ENCODE measurements at regions not wholly inside any gene's neighbourhood (a gene's known extent, or its start where the extent isn't known, plus 50 kb on each side); places are given as distances from the start of the nearest gene placed in this dataset.

- TF ChIP-seq, protein P1, sequence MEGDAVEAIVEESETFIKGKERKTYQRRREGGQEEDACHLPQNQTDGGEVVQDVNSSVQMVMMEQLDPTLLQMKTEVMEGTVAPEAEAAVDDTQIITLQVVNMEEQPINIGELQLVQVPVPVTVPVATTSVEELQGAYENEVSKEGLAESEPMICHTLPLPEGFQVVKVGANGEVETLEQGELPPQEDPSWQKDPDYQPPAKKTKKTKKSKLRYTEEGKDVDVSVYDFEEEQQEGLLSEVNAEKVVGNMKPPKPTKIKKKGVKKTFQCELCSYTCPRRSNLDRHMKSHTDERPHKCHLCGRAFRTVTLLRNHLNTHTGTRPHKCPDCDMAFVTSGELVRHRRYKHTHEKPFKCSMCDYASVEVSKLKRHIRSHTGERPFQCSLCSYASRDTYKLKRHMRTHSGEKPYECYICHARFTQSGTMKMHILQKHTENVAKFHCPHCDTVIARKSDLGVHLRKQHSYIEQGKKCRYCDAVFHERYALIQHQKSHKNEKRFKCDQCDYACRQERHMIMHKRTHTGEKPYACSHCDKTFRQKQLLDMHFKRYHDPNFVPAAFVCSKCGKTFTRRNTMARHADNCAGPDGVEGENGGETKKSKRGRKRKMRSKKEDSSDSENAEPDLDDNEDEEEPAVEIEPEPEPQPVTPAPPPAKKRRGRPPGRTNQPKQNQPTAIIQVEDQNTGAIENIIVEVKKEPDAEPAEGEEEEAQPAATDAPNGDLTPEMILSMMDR (IDR thresholded peaks at IDR 0.05): no peak
- TF ChIP-seq POLR2A (IDR thresholded peaks at IDR 0.05) (no peak), EP300 (IDR thresholded peaks at IDR 0.05) (no peak)
Observed at GRCh38 chr12:84186433-84186832, 726.2 kb downstream of the SLC6A15 start.
